Stimulated activated naive CD4-positive, alpha-beta T cell treated with Interleukin-2 at 50 U/mL for 16 hours (primary cell): ENCODE measurements at regions not wholly inside any gene's neighbourhood (a gene's known extent, or its start where the extent isn't known, plus 50 kb on each side); places are given as distances from the start of the nearest gene placed in this dataset.
"Not testable (repeated sequence)": the region's sequence is repeated elsewhere in the genome, so short reads cannot be mapped to it uniquely, and the experiment has no call there.

Experiments used
- DNase-seq: peaks from one replicate; lab custom pipeline; 2025; lab: John Stamatoyannopoulos, UW

GRCh38 chr1:232131715-232132391, 498.1 kb downstream of the SIPA1L2 start:
- no peak for DNase-seq

GRCh38 chr1:232130815-232131480, 499.0 kb downstream of the SIPA1L2 start:
- no peak for DNase-seq

- DNase-seq = no peak
Measured at GRCh38 chr1:232127190-232127589, 500.6 kb downstream of the DISC1 start.

- no peak for DNase-seq
Measured at GRCh38 chr1:232123775-232124659, 497.4 kb downstream of the DISC1 start.

- not testable (repeated sequence) for DNase-seq
Measured at GRCh38 chr1:232117903-232118302, 491.3 kb downstream of the DISC1 start.

GRCh38 chr1:232114985-232115384, 488.4 kb downstream of the DISC1 start:
- no peak for DNase-seq

- no peak for DNase-seq
Measured at GRCh38 chr1:232112076-232112475, 485.5 kb downstream of the DISC1 start.

- no peak for DNase-seq
Measured at GRCh38 chr1:232111611-232112010, 485.0 kb downstream of the DISC1 start.

- no peak for DNase-seq
Measured at GRCh38 chr1:232110281-232111090, 483.9 kb downstream of the DISC1 start.

GRCh38 chr1:232109391-232109790, 482.8 kb downstream of the DISC1 start:
- DNase-seq = no peak

GRCh38 chr1:232108598-232108997, 482.0 kb downstream of the DISC1 start:
- no peak for DNase-seq

- DNase-seq = no peak
Measured at GRCh38 chr1:232106415-232106814, 479.8 kb downstream of the DISC1 start.

- DNase-seq = no peak
Measured at GRCh38 chr1:232105561-232105960, 479.0 kb downstream of the DISC1 start.

GRCh38 chr1:232101231-232101630, 474.6 kb downstream of the DISC1 start:
- DNase-seq = no peak

- DNase-seq = no peak
Measured at GRCh38 chr1:232096751-232097150, 470.2 kb downstream of the DISC1 start.
